ENCODE measurements at regions not wholly inside any gene's neighbourhood (a gene's known extent, or its start where the extent isn't known, plus 50 kb on each side); places are given as distances from the start of the nearest gene placed in this dataset.
"Not testable (repeated sequence)": the region's sequence is repeated elsewhere in the genome, so short reads cannot be mapped to it uniquely, and the experiment has no call there.

- DNase-seq (ENCODE audit: insufficient read length) = no peak
- no peak for FAIRE-seq
- TF ChIP-seq POLR2A (IDR thresholded peaks at IDR 0.05; ENCODE audit: low read depth, low read length) (no peak), POLR2AphosphoS5 (IDR thresholded peaks at IDR 0.05; ENCODE audit: low read depth, low read length) (no peak), TAF1 (IDR thresholded peaks at IDR 0.05; ENCODE audit: borderline replicate concordance, low read depth, low read length) (no peak)
Observed at GRCh38 chr10:4427532-4427931, 398.5 kb upstream of the AKR1E2 start.

- FAIRE-seq = no peak
- DNase-seq (ENCODE audit: insufficient read length) = no peak
- TF ChIP-seq POLR2A (IDR thresholded peaks at IDR 0.05; ENCODE audit: low read depth, low read length) (no peak), POLR2AphosphoS5 (IDR thresholded peaks at IDR 0.05; ENCODE audit: low read depth, low read length) (no peak), TAF1 (IDR thresholded peaks at IDR 0.05; ENCODE audit: borderline replicate concordance, low read depth, low read length) (no peak)
Observed at GRCh38 chr10:4426866-4427265, 399.1 kb upstream of the AKR1E2 start.

GRCh38 chr10:4409319-4409718 is 416.7 kb upstream of the AKR1E2 start:
- DNase-seq (ENCODE audit: insufficient read length) = no peak
- FAIRE-seq = no peak
- no peak for TF ChIP-seq TAF1 (IDR thresholded peaks at IDR 0.05; ENCODE audit: borderline replicate concordance, low read depth, low read length)
- TF ChIP-seq POLR2AphosphoS5 (IDR thresholded peaks at IDR 0.05; ENCODE audit: low read depth, low read length) = no peak
- no peak for TF ChIP-seq POLR2A (IDR thresholded peaks at IDR 0.05; ENCODE audit: low read depth, low read length)

DNA sequence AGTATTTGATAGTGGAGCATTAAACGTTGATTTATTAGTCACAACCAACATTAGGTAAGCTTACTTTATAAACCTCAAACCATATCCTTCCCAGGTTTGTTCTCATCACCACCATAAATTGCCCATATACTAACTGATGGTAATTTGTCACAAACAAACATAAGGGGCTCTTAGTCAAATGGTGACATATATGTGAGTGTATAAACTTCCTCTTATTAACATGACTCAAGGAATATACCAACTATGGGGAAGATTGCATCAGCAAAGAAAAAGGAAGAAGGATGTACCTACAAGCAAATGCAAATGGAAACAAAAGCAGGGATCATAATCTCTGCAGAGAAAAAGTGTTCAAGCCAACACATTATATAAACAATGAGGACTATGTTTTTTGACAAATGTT is 418.2 kb upstream of the AKR1E2 start:
- TF ChIP-seq POLR2AphosphoS5 (IDR thresholded peaks at IDR 0.05; ENCODE audit: low read depth, low read length) (no peak), TAF1 (IDR thresholded peaks at IDR 0.05; ENCODE audit: borderline replicate concordance, low read depth, low read length) (no peak), POLR2A (IDR thresholded peaks at IDR 0.05; ENCODE audit: low read depth, low read length) (no peak)
- DNase-seq (ENCODE audit: insufficient read length) (no peak), FAIRE-seq (no peak)

GRCh38 chr10:4405828-4406227 is 420.2 kb upstream of the AKR1E2 start:
- TF ChIP-seq POLR2A (IDR thresholded peaks at IDR 0.05; ENCODE audit: low read depth, low read length) = no peak
- no peak for TF ChIP-seq POLR2AphosphoS5 (IDR thresholded peaks at IDR 0.05; ENCODE audit: low read depth, low read length)
- TF ChIP-seq TAF1 (IDR thresholded peaks at IDR 0.05; ENCODE audit: borderline replicate concordance, low read depth, low read length) = no peak
- DNase-seq (ENCODE audit: insufficient read length) (no peak), FAIRE-seq (no peak)

- no peak for FAIRE-seq
- TF ChIP-seq TAF1 (IDR thresholded peaks at IDR 0.05; ENCODE audit: borderline replicate concordance, low read depth, low read length) (no peak), POLR2A (IDR thresholded peaks at IDR 0.05; ENCODE audit: low read depth, low read length) (no peak), POLR2AphosphoS5 (IDR thresholded peaks at IDR 0.05; ENCODE audit: low read depth, low read length) (no peak)
- no peak for DNase-seq (ENCODE audit: insufficient read length)
Observed at GRCh38 chr10:4403638-4404252, 422.3 kb upstream of the AKR1E2 start.

- not testable (repeated sequence) for FAIRE-seq; DNase-seq (ENCODE audit: insufficient read length)
Observed at GRCh38 chr10:4401080-4401479, 424.9 kb upstream of the AKR1E2 start.

DNA sequence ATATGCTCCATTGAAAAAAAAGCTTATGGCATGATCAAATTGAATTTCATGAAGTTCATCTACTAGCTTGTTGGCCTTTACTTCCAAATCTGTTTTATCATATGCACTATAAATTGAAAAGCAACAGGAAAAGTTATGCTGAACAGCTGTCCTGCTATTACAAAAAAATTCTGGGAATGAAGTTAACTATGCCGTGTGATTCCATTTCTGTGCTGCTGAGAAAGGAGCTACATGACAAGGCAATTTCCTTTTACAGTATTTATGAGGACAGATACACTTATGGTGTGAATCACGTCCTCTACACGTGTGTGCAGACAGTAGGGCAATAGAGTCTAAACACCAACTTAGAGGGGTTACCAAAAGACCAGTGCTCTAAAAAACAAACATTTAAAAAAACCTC is 426.5 kb upstream of the AKR1E2 start:
- FAIRE-seq = no peak
- no peak for DNase-seq (ENCODE audit: insufficient read length)
- TF ChIP-seq POLR2AphosphoS5 (IDR thresholded peaks at IDR 0.05; ENCODE audit: low read depth, low read length) (no peak), POLR2A (IDR thresholded peaks at IDR 0.05; ENCODE audit: low read depth, low read length) (no peak), TAF1 (IDR thresholded peaks at IDR 0.05; ENCODE audit: borderline replicate concordance, low read depth, low read length) (no peak)

DNA sequence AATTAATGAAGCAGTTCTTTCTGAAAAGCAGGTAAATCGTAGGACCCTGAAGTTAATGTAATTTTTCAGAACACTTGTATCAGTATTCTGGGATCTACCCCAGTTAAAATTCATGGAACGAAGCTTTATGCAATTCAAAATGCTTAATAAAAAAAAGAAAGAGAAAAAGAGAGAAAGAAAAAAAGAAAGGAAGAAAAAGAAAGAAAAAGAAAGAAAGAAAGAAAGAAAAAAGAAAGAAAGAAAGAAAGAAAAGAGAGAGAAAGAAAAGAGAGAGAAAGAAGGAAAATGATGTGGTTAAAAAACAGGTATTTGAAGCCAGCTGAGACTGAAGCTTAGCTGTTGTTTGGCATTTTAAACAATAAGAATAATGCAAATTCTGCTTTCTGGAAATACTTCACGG is 427.4 kb upstream of the AKR1E2 start:
- DNase-seq (ENCODE audit: insufficient read length) (no peak), FAIRE-seq (no peak)
- no peak for TF ChIP-seq POLR2AphosphoS5 (IDR thresholded peaks at IDR 0.05; ENCODE audit: low read depth, low read length)
- TF ChIP-seq TAF1 (IDR thresholded peaks at IDR 0.05; ENCODE audit: borderline replicate concordance, low read depth, low read length) = no peak

GRCh38 chr10:4397337-4397736 is 428.7 kb upstream of the AKR1E2 start:
- FAIRE-seq (no peak), DNase-seq (ENCODE audit: insufficient read length) (no peak)
- TF ChIP-seq TAF1 (IDR thresholded peaks at IDR 0.05; ENCODE audit: borderline replicate concordance, low read depth, low read length) (no peak), POLR2A (IDR thresholded peaks at IDR 0.05; ENCODE audit: low read depth, low read length) (no peak), POLR2AphosphoS5 (IDR thresholded peaks at IDR 0.05; ENCODE audit: low read depth, low read length) (no peak)

DNA sequence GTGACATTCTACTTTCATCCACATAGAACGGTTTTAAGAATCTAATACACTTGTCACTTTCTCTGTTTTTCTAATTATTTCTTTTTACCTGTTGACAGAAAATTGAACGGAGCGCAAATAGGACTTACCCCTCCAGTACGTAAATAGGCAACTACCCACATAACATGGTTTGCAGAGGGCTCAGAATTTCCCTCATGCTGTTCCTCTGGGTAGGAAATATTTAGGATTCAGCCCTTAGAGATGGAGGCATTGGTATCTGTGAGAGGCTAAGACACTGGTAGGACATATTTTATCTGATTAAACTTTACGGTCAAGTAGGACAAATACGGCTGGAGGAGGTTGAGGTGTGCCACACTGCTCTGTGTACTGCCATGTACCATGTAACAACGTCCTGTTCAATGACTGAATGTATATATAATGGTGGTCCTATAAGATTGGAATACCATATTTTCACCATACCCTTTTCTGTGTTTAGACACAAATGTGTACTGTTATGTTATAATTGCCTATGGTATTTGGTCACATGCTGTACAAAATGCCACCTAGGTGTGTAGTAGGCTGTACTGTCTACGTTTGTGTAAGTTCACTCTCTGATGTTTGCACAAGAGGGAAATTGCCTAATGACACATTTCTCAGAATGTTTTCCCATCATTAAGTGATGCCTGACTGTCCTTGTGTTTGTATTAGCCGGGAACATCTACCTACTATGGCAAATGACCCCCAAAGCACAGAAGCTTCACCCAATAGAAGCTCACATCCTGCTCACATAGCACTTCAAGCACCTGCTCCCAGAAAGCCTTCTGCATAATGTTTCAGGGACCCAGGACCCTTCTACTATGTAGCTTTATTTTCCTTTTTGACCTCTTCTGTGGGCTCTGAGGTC is 429.4 kb upstream of the AKR1E2 start:
- no peak for DNase-seq (ENCODE audit: insufficient read length)
- no peak for TF ChIP-seq POLR2AphosphoS5 (IDR thresholded peaks at IDR 0.05; ENCODE audit: low read depth, low read length)
- TF ChIP-seq POLR2A (IDR thresholded peaks at IDR 0.05; ENCODE audit: low read depth, low read length) = no peak
- no peak for TF ChIP-seq TAF1 (IDR thresholded peaks at IDR 0.05; ENCODE audit: borderline replicate concordance, low read depth, low read length)
- no peak for FAIRE-seq

DNA sequence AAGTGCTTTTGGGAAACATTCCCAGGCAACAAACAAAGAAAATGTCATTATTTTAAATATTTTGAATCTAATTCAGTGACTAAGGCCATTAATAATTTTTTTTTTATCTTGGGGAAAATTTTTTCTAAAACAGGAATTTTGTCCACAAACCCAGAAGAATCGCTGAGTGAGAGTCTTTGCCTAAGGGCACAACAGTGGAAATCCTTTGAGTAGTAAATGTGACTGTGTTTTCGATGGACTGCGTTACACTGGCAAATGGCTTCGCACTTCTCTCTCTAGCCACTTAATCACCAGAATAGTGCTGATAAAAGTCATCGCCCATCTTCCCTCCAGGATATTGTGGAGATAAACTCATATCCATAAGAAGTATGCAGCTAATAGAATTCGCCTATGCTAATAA is 430.3 kb upstream of the AKR1E2 start:
- TF ChIP-seq POLR2AphosphoS5 (IDR thresholded peaks at IDR 0.05; ENCODE audit: low read depth, low read length) = no peak
- TF ChIP-seq TAF1 (IDR thresholded peaks at IDR 0.05; ENCODE audit: borderline replicate concordance, low read depth, low read length) = no peak
- TF ChIP-seq POLR2A (IDR thresholded peaks at IDR 0.05; ENCODE audit: low read depth, low read length) = no peak
- no peak for FAIRE-seq
- DNase-seq (ENCODE audit: insufficient read length) = no peak

DNA sequence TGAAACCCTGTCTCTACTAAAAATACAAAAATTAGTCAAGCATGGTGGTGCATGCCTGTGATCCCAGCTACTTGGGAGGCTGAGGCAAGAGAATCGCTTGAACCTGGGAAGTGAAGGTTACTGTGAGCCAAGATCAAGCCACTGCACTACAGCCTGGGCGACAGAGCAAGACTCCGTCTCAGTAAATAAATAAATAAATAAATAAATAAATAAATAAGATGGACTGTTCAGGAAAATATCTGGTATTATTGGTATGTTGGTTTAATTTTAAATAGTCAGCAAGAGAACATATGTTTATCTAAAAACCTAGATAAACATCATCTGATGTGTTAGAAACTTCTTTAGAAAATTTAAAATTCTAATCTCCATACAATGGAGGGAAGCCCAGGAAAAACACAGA is 431.6 kb upstream of the AKR1E2 start:
- not testable (repeated sequence) for DNase-seq (ENCODE audit: insufficient read length); FAIRE-seq

All from GM12892 (cell line).